H1 (cell line): ENCODE measurements at regions not wholly inside any gene's neighbourhood (a gene's known extent, or its start where the extent isn't known, plus 50 kb on each side); places are given as distances from the start of the nearest gene placed in this dataset.

ENCODE experiments used
- CTCF ChIA-PET: fragments of 300-600 bp; sonication (Branson Sonifier 250); formaldehyde crosslinking; loops from one replicate; lab custom pipeline; 2021; ENCODE audit not compliant: partially characterized antibody; lab: Charles Lee
- POLR2A ChIA-PET: fragments of 300-600 bp; sonication (Branson Sonifier 250); formaldehyde crosslinking; loops from one replicate; lab custom pipeline; 2021; ENCODE audit warnings: inconsistent platforms; ENCODE audit not compliant: partially characterized antibody; lab: Charles Lee
- DNase-seq, 2 experiments: peaks; one replicate each; pipeline versions ENCODE4 v3.0.0 to v3.0.0-alpha.2; 2010 to 2022; ENCODE audit warnings: low spot score in 2 of 2, low read depth in 1 of 2, mixed read lengths in 1 of 2
- FAIRE-seq: peaks from 2 replicates; lab custom pipeline; 2011; peaks lifted over from hg19 to GRCh38; lab: Jason Lieb, UNC
- H2AFZ ChIP-seq: 2 replicates; pipeline ENCODE4 v1.8.1; 2012; ENCODE audit warnings: low read length, inconsistent platforms
- H2AK5ac ChIP-seq: 2 replicates; pipeline ENCODE4 v1.6.1; 2013; ENCODE audit warnings: low read depth, low read length
- H2BK120ac ChIP-seq: replicated peaks from 2 replicates; pipeline ENCODE3; 2013; ENCODE audit warnings: low read depth, low read length, inconsistent platforms
- H2BK12ac ChIP-seq: 2 replicates; pipeline ENCODE4 v1.6.1; 2013; ENCODE audit warnings: low read depth, low read length
- H2BK15ac ChIP-seq: 2 replicates; pipeline ENCODE4 v1.6.1; 2013; ENCODE audit warnings: low read length
- H2BK20ac ChIP-seq: 2 replicates; pipeline ENCODE4 v1.6.1; 2013; ENCODE audit warnings: low read length
- H2BK5ac ChIP-seq: 2 replicates; pipeline ENCODE4 v1.6.1; 2013; ENCODE audit warnings: low read depth, low read length
- H3K14ac ChIP-seq: 2 replicates; pipeline ENCODE4 v1.6.1; 2013; ENCODE audit warnings: inconsistent platforms; ENCODE audit not compliant: insufficient read length
- H3K18ac ChIP-seq: 2 replicates; pipeline ENCODE4 v1.6.1; 2013; ENCODE audit warnings: low read length; ENCODE audit errors: extremely low read depth
- H3K23ac ChIP-seq: 2 replicates; pipeline ENCODE4 v1.6.1; 2013; ENCODE audit warnings: inconsistent platforms; ENCODE audit not compliant: insufficient read length
- H3K23me2 ChIP-seq: 2 replicates; pipeline ENCODE4 v1.6.1; 2013; ENCODE audit warnings: low read depth, low read length
- H3K27ac ChIP-seq: 2 replicates; pipeline ENCODE4 v1.6.1; 2011; ENCODE audit warnings: low read depth, low read length, inconsistent platforms
- H3K27me3 ChIP-seq, 4 experiments: replicated peaks in 1 of 4; 1 replicate in 1 of 4; 2 replicates in 3 of 4; pipeline versions ENCODE4 v1.6.1 to v1.8.1; 2011 to 2013; ENCODE audit warnings: low read length in 3 of 4, mild to moderate bottlenecking in 3 of 4, inconsistent platforms in 2 of 4, mixed read lengths in 2 of 4, moderate library complexity in 1 of 4; ENCODE audit not compliant: control insufficient read depth in 3 of 4, insufficient read depth in 3 of 4; ENCODE audit errors: extremely low read depth in 1 of 4
- H3K36me3 ChIP-seq, 4 experiments: 2 replicates each; pipeline versions ENCODE4 v1.6.1 to v1.8.1; 2011 to 2013; ENCODE audit warnings: mild to moderate bottlenecking in 4 of 4, low read length in 3 of 4, moderate library complexity in 2 of 4, control low read depth in 1 of 4, inconsistent platforms in 1 of 4; ENCODE audit not compliant: insufficient read depth in 4 of 4, control insufficient read depth in 2 of 4
- H3K4ac ChIP-seq: replicated peaks from 2 replicates; pipeline ENCODE3; 2013; ENCODE audit warnings: low read length, low read depth, mixed read lengths, inconsistent platforms; ENCODE audit not compliant: insufficient read length
- H3K4me1 ChIP-seq, 4 experiments: replicated peaks in 1 of 4; 1 replicate in 1 of 4; 2 replicates in 3 of 4; pipeline versions ENCODE4 v1.6.1 to v1.8.1; 2011 to 2013; ENCODE audit warnings: low read length in 3 of 4, inconsistent platforms in 2 of 4, mixed read lengths in 1 of 4; ENCODE audit not compliant: insufficient read depth in 4 of 4, control insufficient read depth in 3 of 4
- H3K4me2 ChIP-seq, 2 experiments: 2 replicates each; pipeline versions ENCODE4 v1.6.1 to v1.8.1; 2011 to 2013; ENCODE audit warnings: low read depth in 2 of 2, low read length in 2 of 2, control low read depth in 1 of 2, inconsistent platforms in 1 of 2, mild to moderate bottlenecking in 1 of 2; ENCODE audit not compliant: insufficient read depth in 1 of 2
- H3K4me3 ChIP-seq, 4 experiments: fragments of 200-600, 300-600 bp in 1 of 4; sonication (generic), shearing (Covaris generic), sonication (Bioruptor Twin) in 1 of 4; 2 replicates each; pipeline versions ENCODE4 v1.5.1 to v1.8.1; 2011 to 2016; ENCODE audit warnings: low read length in 4 of 4, low read depth in 3 of 4, control low read depth in 2 of 4, inconsistent platforms in 2 of 4, mild to moderate bottlenecking in 2 of 4, mixed read lengths in 1 of 4, moderate library complexity in 1 of 4; ENCODE audit not compliant: insufficient read depth in 2 of 4; ENCODE audit errors: extremely low read depth in 1 of 4
- H3K56ac ChIP-seq: replicated peaks from 2 replicates; pipeline ENCODE3; 2013; ENCODE audit warnings: low read depth, mild to moderate bottlenecking, mixed read lengths, low read length, inconsistent platforms; ENCODE audit not compliant: insufficient read length
- H3K79me1 ChIP-seq: 2 replicates; pipeline ENCODE4 v1.6.1; 2013; ENCODE audit warnings: low read depth, low read length, control low read depth
- H3K79me2 ChIP-seq, 2 experiments: 2 replicates each; pipeline versions ENCODE4 v1.6.1 to v1.8.1; 2012 to 2013; ENCODE audit warnings: low read length in 2 of 2, mild to moderate bottlenecking in 2 of 2, inconsistent platforms in 1 of 2; ENCODE audit not compliant: insufficient read depth in 2 of 2, control insufficient read depth in 1 of 2
- H3K9ac ChIP-seq, 4 experiments: replicated peaks in 1 of 4; 1 replicate in 1 of 4; 2 replicates in 3 of 4; pipeline versions ENCODE4 v1.6.1 to v1.8.1; 2011 to 2013; ENCODE audit warnings: low read depth in 3 of 4, low read length in 3 of 4, control low read depth in 2 of 4, mild to moderate bottlenecking in 2 of 4, moderate library complexity in 2 of 4, inconsistent platforms in 1 of 4; ENCODE audit errors: extremely low read depth in 1 of 4
- H3K9me3 ChIP-seq, 2 experiments: 2 replicates each; pipeline versions ENCODE4 v1.6.1 to v1.8.1; 2012 to 2013; ENCODE audit warnings: mild to moderate bottlenecking in 2 of 2, moderate library complexity in 2 of 2, control low read depth in 1 of 2, inconsistent platforms in 1 of 2, low read depth in 1 of 2, low read length in 1 of 2, mixed read lengths in 1 of 2; ENCODE audit not compliant: insufficient read depth in 2 of 2
- H4K20me1 ChIP-seq, 2 experiments: replicated peaks in 1 of 2; 2 replicates each; pipeline versions ENCODE3 to v1.8.1; 2011 to 2013; ENCODE audit warnings: inconsistent platforms in 2 of 2, low read length in 2 of 2, mild to moderate bottlenecking in 1 of 2; ENCODE audit not compliant: insufficient read depth in 2 of 2, control insufficient read depth in 1 of 2
- H4K5ac ChIP-seq: 2 replicates; pipeline ENCODE4 v1.6.1; 2013; ENCODE audit warnings: low read length, low read depth, mixed read lengths, inconsistent platforms; ENCODE audit not compliant: insufficient read length
- H4K8ac ChIP-seq: 2 replicates; pipeline ENCODE4 v1.8.0; 2013; ENCODE audit warnings: mild to moderate bottlenecking, moderate library complexity, low read length, inconsistent platforms; ENCODE audit not compliant: insufficient read depth; ENCODE audit errors: extremely low read depth
- H4K91ac ChIP-seq: replicated peaks from 2 replicates; pipeline ENCODE3; 2013; ENCODE audit warnings: low read length, mixed read lengths, inconsistent platforms; ENCODE audit not compliant: insufficient read length
- BCL11A ChIP-seq, 2 experiments: IDR thresholded peaks; one replicate each; pipeline ENCODE4 v1.6.1; 2011; ENCODE audit warnings: low read depth in 2 of 2, low read length in 2 of 2, mild to moderate bottlenecking in 2 of 2
- CBX5 ChIP-seq: fragments of 300-800, 300-1000 bp; sonication (generic); IDR thresholded peaks from 2 replicates; pipeline ENCODE4 v1.7.1; 2016; ENCODE audit warnings: antibody characterized with exemption, low read length, low read depth
- CHD1 ChIP-seq: IDR thresholded peaks from 2 replicates; pipeline ENCODE4 v1.6.1; 2012; ENCODE audit warnings: low read depth, low read length, improper control_type of control experiment
- CREB1 ChIP-seq: IDR thresholded peaks from 2 replicates; pipeline ENCODE4 v1.6.1; 2012; ENCODE audit warnings: inconsistent platforms
- CTBP2 ChIP-seq: IDR thresholded peaks from 2 replicates; pipeline ENCODE4 v1.7.0; 2011; ENCODE audit warnings: borderline replicate concordance, mild to moderate bottlenecking, moderate library complexity, mixed read lengths, low read length; ENCODE audit not compliant: insufficient read depth, insufficient read length
- E2F6 ChIP-seq: IDR thresholded peaks from 2 replicates; pipeline ENCODE4 v1.6.1; 2012; ENCODE audit warnings: inconsistent platforms
- EP300 ChIP-seq, 2 experiments: IDR thresholded peaks; 1 replicate in 1 of 2; 2 replicates in 1 of 2; pipeline ENCODE4 v1.6.1; 2011 to 2012; ENCODE audit warnings: low read depth in 2 of 2, low read length in 2 of 2, mild to moderate bottlenecking in 2 of 2, borderline replicate concordance in 1 of 2, inconsistent platforms in 1 of 2, moderate library complexity in 1 of 2
- HDAC6 ChIP-seq: IDR thresholded peaks from one replicate; pipeline ENCODE4 v1.7.1; 2012; ENCODE audit warnings: low read depth, mild to moderate bottlenecking, inconsistent platforms, low read length, moderate library complexity
- KDM4A ChIP-seq: IDR thresholded peaks from one replicate; pipeline ENCODE4 v1.7.1; 2012; ENCODE audit warnings: low read depth, mild to moderate bottlenecking, moderate library complexity, low read length, inconsistent platforms; ENCODE audit not compliant: severe bottlenecking
- KDM5A ChIP-seq: fragments of 200-600 bp; IDR thresholded peaks from 2 replicates; pipeline ENCODE4 v1.7.1; 2012; ENCODE audit warnings: mild to moderate bottlenecking, low read length, inconsistent platforms, mixed read lengths
- TBP ChIP-seq: IDR thresholded peaks from 2 replicates; pipeline ENCODE4 v1.6.1; 2011; ENCODE audit warnings: low read depth, low read length, improper control_type of control experiment
- TEAD4 ChIP-seq: IDR thresholded peaks from 2 replicates; pipeline ENCODE4 v1.6.1; 2012; ENCODE audit warnings: low read depth, low read length, inconsistent platforms, mixed read lengths
- YY1 ChIP-seq: IDR thresholded peaks from 2 replicates; pipeline ENCODE4 v1.6.1; 2011; ENCODE audit warnings: low read depth, mild to moderate bottlenecking, low read length
- WGBS, 2 experiments: shearing (Covaris generic) in 1 of 2; methylation state at CpG; one replicate each; pipeline versions ENCODE4 v1.1.6 to v1.1.7; 2013 to 2015; ENCODE audit warnings: low lambda C conversion rate in 2 of 2, mixed read lengths in 2 of 2, inconsistent platforms in 1 of 2, low coverage in 1 of 2, missing lambda C conversion rate in 1 of 2; ENCODE audit not compliant: insufficient replicate concordance in 2 of 2, insufficient coverage in 1 of 2, insufficient read length in 1 of 2; ENCODE audit errors: extremely low coverage in 1 of 2, missing lambda C conversion rate in 1 of 2; 5-methylcytosine and 5-hydroxymethylcytosine counted together
- TF ChIP-seq, protein P1 (sequence below): IDR thresholded peaks from 2 replicates; pipeline ENCODE4 v1.6.1; 2011; ENCODE audit warnings: low read length, improper control_type of control experiment

GRCh38 chr3:96646596-96646995 is 167.8 kb upstream of the EPHA6 start:
- Histone ChIP-seq H4K91ac (no peak overlapping the region), H3K23me2 (no peaks in the 10 kb centered on the region), H3K79me2 (no peaks in the 10 kb centered on the region), H2BK15ac (no peak overlapping the region), H2BK20ac (no peak overlapping the region), H3K4ac (no peak overlapping the region), H4K8ac (no peak overlapping the region), H3K9ac (no peak overlapping the region), H2AFZ (no peak overlapping the region), H3K27me3 (no peaks in the 10 kb centered on the region), H4K5ac (no peak overlapping the region), H2BK120ac (no peak overlapping the region), H3K14ac (no peak overlapping the region), H2BK12ac (no peak overlapping the region), H3K36me3 (no peaks in the 10 kb centered on the region), H2BK5ac (no peak overlapping the region), H3K4me2 (no peak overlapping the region), H3K9me3 (peaks cover 0 to 5% of the 10 kb centered on the region in 2 experiments; a peak in 2 of 4 replicates), H3K23ac (no peak overlapping the region), H4K20me1 (no peaks in the 10 kb centered on the region), H2AK5ac (no peak overlapping the region), H3K56ac (no peak overlapping the region), H3K4me3 (no peak overlapping the region), H3K18ac (no peak overlapping the region), H3K79me1 (no peaks in the 10 kb centered on the region), H3K4me1 (no peaks in the 10 kb centered on the region), H3K27ac (no peak overlapping the region)
- DNase-seq (no peak), FAIRE-seq (no peak)
- POLR2A ChIA-PET, result no interaction called here
- CTCF ChIA-PET, result interaction anchor here (0.6 kb wide), 1 partner anchor 10 kb away, joined by 3 read pairs; no protein-coding TSS in a partner anchor
- 89% methylated on average over 19 of the region's 20 CpGs; no CpG with 5 or more reads in 1 of the 2 experiments for WGBS, 2 experiments
- TF ChIP-seq CREB1, result no peak
- TF ChIP-seq CHD1, result no peak
- TF ChIP-seq BCL11A (IDR thresholded peaks at IDR 0.05; ENCODE audit: low read depth in 2 of 2, low read length in 2 of 2), result no peak
- TF ChIP-seq TBP, result no peak
- TF ChIP-seq EP300 (IDR thresholded peaks at IDR 0.05; ENCODE audit: borderline replicate concordance in 1 of 2, low read depth in 2 of 2, low read length in 2 of 2), result no peak
- TF ChIP-seq YY1, result no peak
- no peak for TF ChIP-seq CTBP2
- no peak for TF ChIP-seq KDM5A
- no peak for TF ChIP-seq CBX5
- TF ChIP-seq, protein P1, sequence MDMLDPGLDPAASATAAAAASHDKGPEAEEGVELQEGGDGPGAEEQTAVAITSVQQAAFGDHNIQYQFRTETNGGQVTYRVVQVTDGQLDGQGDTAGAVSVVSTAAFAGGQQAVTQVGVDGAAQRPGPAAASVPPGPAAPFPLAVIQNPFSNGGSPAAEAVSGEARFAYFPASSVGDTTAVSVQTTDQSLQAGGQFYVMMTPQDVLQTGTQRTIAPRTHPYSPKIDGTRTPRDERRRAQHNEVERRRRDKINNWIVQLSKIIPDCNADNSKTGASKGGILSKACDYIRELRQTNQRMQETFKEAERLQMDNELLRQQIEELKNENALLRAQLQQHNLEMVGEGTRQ, result no peak
- TF ChIP-seq TEAD4, result no peak
- TF ChIP-seq E2F6, result no peak
- no peak for TF ChIP-seq HDAC6
- no peak for TF ChIP-seq KDM4A
